GM23248 (cell line): ENCODE measurements at regions not wholly inside any gene's neighbourhood (a gene's known extent, or its start where the extent isn't known, plus 50 kb on each side); places are given as distances from the start of the nearest gene placed in this dataset.

Source experiments
- DNase-seq: peaks from one replicate; pipeline ENCODE4 v3.0.0-alpha.2; 2015
- H2AFZ ChIP-seq: fragments of 200-600 bp; sonication (generic); 2 replicates; pipeline ENCODE4 v1.6.1; 2016; ENCODE audit warnings: antibody characterized with exemption
- H3F3A ChIP-seq: fragments of 200-600 bp; sonication (generic); 2 replicates; pipeline ENCODE4 v1.6.1; 2016; ENCODE audit warnings: mild to moderate bottlenecking, antibody characterized with exemption, mixed run types; ENCODE audit not compliant: insufficient read depth
- H3K27ac ChIP-seq: fragments of 200-600 bp; sonication (generic); 2 replicates; pipeline ENCODE4 v1.5.1; 2016; ENCODE audit warnings: mild to moderate bottlenecking
- H3K27me3 ChIP-seq: fragments of 200-600 bp; sonication (generic); replicated peaks from 2 replicates; pipeline ENCODE4 v1.6.1; 2016; ENCODE audit warnings: mild to moderate bottlenecking; ENCODE audit not compliant: insufficient read depth
- H3K36me3 ChIP-seq: fragments of 200-600 bp; sonication (generic); 2 replicates; pipeline ENCODE4 v1.6.1; 2016; ENCODE audit warnings: low read depth, mild to moderate bottlenecking
- H3K4me1 ChIP-seq: fragments of 200-600 bp; sonication (generic); 2 replicates; pipeline ENCODE4 v1.6.1; 2016; ENCODE audit warnings: mild to moderate bottlenecking; ENCODE audit not compliant: insufficient read depth
- H3K4me2 ChIP-seq: fragments of 200-600 bp; sonication (generic); one replicate; pipeline ENCODE4 v1.6.1; 2016; ENCODE audit warnings: mild to moderate bottlenecking; ENCODE audit not compliant: unreplicated experiment
- H3K4me3 ChIP-seq: fragments of 200-600 bp; sonication (generic); 2 replicates; pipeline ENCODE4 v1.5.1; 2016; ENCODE audit warnings: mild to moderate bottlenecking
- H3K79me2 ChIP-seq: fragments of 200-600 bp; sonication (generic); 2 replicates; pipeline ENCODE4 v1.6.1; 2016; ENCODE audit warnings: mild to moderate bottlenecking; ENCODE audit not compliant: insufficient read depth
- H3K9ac ChIP-seq: fragments of 200-600 bp; sonication (generic); 2 replicates; pipeline ENCODE4 v1.6.1; 2016; ENCODE audit warnings: mild to moderate bottlenecking
- H3K9me2 ChIP-seq: fragments of 200-600 bp; sonication (generic); 2 replicates; pipeline ENCODE4 v1.6.1; 2016; ENCODE audit warnings: mixed run types, mild to moderate bottlenecking, moderate library complexity; ENCODE audit not compliant: insufficient read depth
- H3K9me3 ChIP-seq: fragments of 200-600 bp; sonication (generic); one replicate; pipeline ENCODE4 v1.6.1; 2017; ENCODE audit warnings: low read depth
- H4K20me1 ChIP-seq: fragments of 200-600 bp; sonication (generic); 2 replicates; pipeline ENCODE4 v1.6.0; 2016; ENCODE audit not compliant: insufficient read depth
- EZH2 ChIP-seq: fragments of 200-600 bp; sonication (generic); IDR thresholded peaks from 2 replicates; pipeline ENCODE4 v1.6.1; 2018; ENCODE audit warnings: antibody characterized with exemption, mild to moderate bottlenecking; ENCODE audit not compliant: insufficient read depth, poor library complexity, severe bottlenecking
- EZH2phosphoT487 ChIP-seq: fragments of 200-600 bp; sonication (generic); IDR thresholded peaks from 2 replicates; pipeline ENCODE4 v1.6.1; 2018; ENCODE audit warnings: antibody characterized with exemption, moderate library complexity, mild to moderate bottlenecking, low read depth; ENCODE audit not compliant: insufficient read depth
- WGBS, 2 experiments: methylation state at CpG; one replicate each; pipeline ENCODE4 v1.1.6; 2015 to 2017; ENCODE audit warnings: low lambda C conversion rate in 2 of 2, low coverage in 1 of 2; ENCODE audit errors: missing lambda C conversion rate in 2 of 2; 5-methylcytosine and 5-hydroxymethylcytosine counted together
- in situ Hi-C: fragments of 300-500 bp; cut with MboI; formaldehyde crosslinking; loops from 2 replicates; pipeline ENCODE4 v1.15.0; 2020

GRCh38 chr9:90032296-90033027 is 427.6 kb downstream of the GADD45G start:
- 65 to 68% methylated on average over 9 of the region's 9 CpGs for WGBS, 2 experiments
- no peaks in the 10 kb centered on the region for H3K79me2 ChIP-seq
- H3K9me3 ChIP-seq: no peaks in the 10 kb centered on the region
- H3K4me1 ChIP-seq: no peaks in the 10 kb centered on the region
- no peaks in the 10 kb centered on the region for H3K27me3 ChIP-seq
- no peaks in the 10 kb centered on the region for H3K36me3 ChIP-seq
- no peak overlapping the region for H3K27ac ChIP-seq
- H4K20me1 ChIP-seq: no peaks in the 10 kb centered on the region
- no peaks in the 10 kb centered on the region for H3F3A ChIP-seq
- in situ Hi-C loops: no loop called here
- TF ChIP-seq EZH2 (no peak), EZH2phosphoT487 (no peak)
- DNase-seq: no peak
- no peak overlapping the region for H3K4me2 ChIP-seq
- no peak overlapping the region for H3K4me3 ChIP-seq
- H3K9ac ChIP-seq: no peak overlapping the region
- H3K9me2 ChIP-seq: no peaks in the 10 kb centered on the region
- H2AFZ ChIP-seq: no peak overlapping the region

- TF ChIP-seq EZH2phosphoT487: no peak
- no peaks in the 10 kb centered on the region for H3K9me2 ChIP-seq
- H3K27ac ChIP-seq: no peak overlapping the region
- H3K4me2 ChIP-seq: no peak overlapping the region
- in situ Hi-C loops: no loop called here
- no peak overlapping the region for H3K4me3 ChIP-seq
- H2AFZ ChIP-seq: no peak overlapping the region
- no peaks in the 10 kb centered on the region for H3K9me3 ChIP-seq
- no peak for DNase-seq
- no peaks in the 10 kb centered on the region for H3K4me1 ChIP-seq
- H3K9ac ChIP-seq: no peak overlapping the region
- H3K36me3 ChIP-seq: no peaks in the 10 kb centered on the region
- H4K20me1 ChIP-seq: no peaks in the 10 kb centered on the region
- WGBS, 2 experiments: 83 to 88% methylated on average over 7 of the region's 7 CpGs
- H3K79me2 ChIP-seq: no peaks in the 10 kb centered on the region
- no peaks in the 10 kb centered on the region for H3F3A ChIP-seq
- H3K27me3 ChIP-seq: no peaks in the 10 kb centered on the region
Observed at GRCh38 chr9:90033028-90033650, 428.3 kb downstream of the GADD45G start.

- TF ChIP-seq EZH2 (no peak), EZH2phosphoT487 (no peak)
- no peaks in the 10 kb centered on the region for H3K27me3 ChIP-seq
- in situ Hi-C loops: no loop called here
- no peaks in the 10 kb centered on the region for H3K36me3 ChIP-seq
- H3K9me2 ChIP-seq: no peaks in the 10 kb centered on the region
- no peak overlapping the region for H2AFZ ChIP-seq
- H4K20me1 ChIP-seq: no peaks in the 10 kb centered on the region
- 55 to 65% methylated on average over 5 of the region's 5 CpGs for WGBS, 2 experiments
- H3K4me2 ChIP-seq: no peak overlapping the region
- no peak overlapping the region for H3K4me3 ChIP-seq
- no peak overlapping the region for H3K27ac ChIP-seq
- DNase-seq: no peak
- H3K79me2 ChIP-seq: no peaks in the 10 kb centered on the region
- H3F3A ChIP-seq: no peaks in the 10 kb centered on the region
- H3K4me1 ChIP-seq: no peaks in the 10 kb centered on the region
- no peaks in the 10 kb centered on the region for H3K9me3 ChIP-seq
- no peak overlapping the region for H3K9ac ChIP-seq
Observed at GRCh38 chr9:90034071-90034470, 429.3 kb downstream of the GADD45G start.

GRCh38 chr9:90035471-90035870 is 430.7 kb downstream of the GADD45G start:
- Histone ChIP-seq H3K27me3 (no peaks in the 10 kb centered on the region), H3K4me3 (no peak overlapping the region), H3K36me3 (no peaks in the 10 kb centered on the region), H3K9ac (no peak overlapping the region), H3K79me2 (no peaks in the 10 kb centered on the region), H3K4me1 (no peaks in the 10 kb centered on the region), H3K9me2 (no peaks in the 10 kb centered on the region), H3K4me2 (no peak overlapping the region), H3F3A (no peaks in the 10 kb centered on the region), H2AFZ (no peak overlapping the region), H3K9me3 (no peaks in the 10 kb centered on the region), H3K27ac (no peak overlapping the region), H4K20me1 (no peaks in the 10 kb centered on the region)
- TF ChIP-seq EZH2phosphoT487: no peak
- TF ChIP-seq EZH2: no peak
- 24 to 32% methylated on average over 2 of the region's 2 CpGs for WGBS, 2 experiments
- in situ Hi-C loops: no loop called here
- DNase-seq: no peak
